Activated CD4-positive, alpha-beta T cell treated with anti-CD3 and anti-CD28 coated beads, Interleukin-2, amount 50 U/mL, for 16 hours (primary cell): ENCODE measurements at regions not wholly inside any gene's neighbourhood (a gene's known extent, or its start where the extent isn't known, plus 50 kb on each side); places are given as distances from the start of the nearest gene placed in this dataset.

Experiments used
- DNase-seq: peaks from one replicate; pipeline ENCODE4 v3.0.0-alpha.2; 2020

DNA sequence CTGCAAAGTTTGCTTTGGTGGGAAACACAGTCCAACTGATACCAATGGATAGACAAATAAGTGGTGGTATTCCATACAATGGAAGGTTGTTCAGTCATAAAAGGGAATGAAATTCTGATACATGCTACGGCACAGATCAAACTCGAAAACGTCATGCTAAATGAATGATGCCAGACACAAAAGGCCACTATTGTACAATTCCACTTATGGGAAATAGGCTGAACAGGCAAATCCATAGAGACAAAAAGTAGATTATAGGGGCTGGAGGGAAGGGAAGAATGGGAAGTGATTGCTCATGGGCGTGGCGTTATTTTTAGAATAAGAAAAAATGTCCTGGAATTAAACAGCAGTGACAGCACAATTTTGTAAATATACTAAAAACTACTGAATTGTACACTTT is 66.0 kb upstream of the FOXK1 start:
- no peak for DNase-seq

GRCh38 chr7:4621396-4621795 is 60.7 kb upstream of the FOXK1 start:
- DNase-seq, result no peak

- DNase-seq, result no peak
Measured at GRCh38 chr7:4626318-4626845, 55.7 kb upstream of the FOXK1 start.

- no peak for DNase-seq
Measured at GRCh38 chr7:4629287-4629895, 52.7 kb upstream of the FOXK1 start.

- DNase-seq, result no peak
Measured at GRCh38 chr7:4631380-4632179, 50.5 kb upstream of the FOXK1 start.
